Stimulated activated CD4-positive, alpha-beta T cell treated with anti-CD3 and anti-CD28 coated beads, Interleukin-4, amount 100 ng/mL, for 4 hours (primary cell): ENCODE measurements at regions not wholly inside any gene's neighbourhood (a gene's known extent, or its start where the extent isn't known, plus 50 kb on each side); places are given as distances from the start of the nearest gene placed in this dataset.

ENCODE experiments used
- DNase-seq, 2 experiments: peaks; one replicate each; pipeline ENCODE4 v3.0.0-alpha.2; 2020

GRCh38 chr2:199624958-199625357, 167.2 kb upstream of the SATB2 start:
- DNase-seq: no peak

DNA sequence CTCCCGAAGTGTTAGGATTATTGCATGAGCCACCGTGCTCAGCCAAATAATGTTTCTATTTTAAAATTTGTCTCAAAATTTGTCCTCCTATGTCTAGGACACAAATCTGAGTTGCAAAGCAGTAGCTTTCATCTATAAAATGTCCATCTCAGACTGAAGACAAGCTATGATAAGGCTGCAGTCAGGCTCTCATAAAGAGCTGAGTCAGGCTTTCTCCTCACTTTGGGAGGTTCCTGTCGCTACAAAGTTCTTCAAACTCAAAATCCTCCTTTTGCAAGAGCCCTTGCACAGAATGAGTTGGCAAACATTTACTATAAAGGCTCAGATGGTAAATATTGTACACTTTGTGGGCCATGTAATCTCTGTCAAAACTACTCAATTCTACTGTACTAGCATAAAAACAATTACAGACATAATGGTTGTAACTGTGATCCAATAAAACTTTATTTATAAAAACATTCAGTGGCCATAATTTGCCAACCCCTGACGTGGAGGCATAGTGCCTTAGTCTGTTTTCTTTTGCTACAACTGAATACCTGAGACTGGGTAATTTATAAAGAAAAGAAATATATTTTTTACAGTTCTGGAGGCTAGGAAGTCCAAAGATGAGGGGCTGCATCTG, 154.9 kb upstream of the SATB2 start:
- no peak for DNase-seq

- no peak for DNase-seq
These were observed 150.2 kb upstream of the SATB2 start for GRCh38 chr2:199607914-199608313.

- DNase-seq: no peak
These were observed 148.5 kb upstream of the SATB2 start for GRCh38 chr2:199606193-199606780.

DNA sequence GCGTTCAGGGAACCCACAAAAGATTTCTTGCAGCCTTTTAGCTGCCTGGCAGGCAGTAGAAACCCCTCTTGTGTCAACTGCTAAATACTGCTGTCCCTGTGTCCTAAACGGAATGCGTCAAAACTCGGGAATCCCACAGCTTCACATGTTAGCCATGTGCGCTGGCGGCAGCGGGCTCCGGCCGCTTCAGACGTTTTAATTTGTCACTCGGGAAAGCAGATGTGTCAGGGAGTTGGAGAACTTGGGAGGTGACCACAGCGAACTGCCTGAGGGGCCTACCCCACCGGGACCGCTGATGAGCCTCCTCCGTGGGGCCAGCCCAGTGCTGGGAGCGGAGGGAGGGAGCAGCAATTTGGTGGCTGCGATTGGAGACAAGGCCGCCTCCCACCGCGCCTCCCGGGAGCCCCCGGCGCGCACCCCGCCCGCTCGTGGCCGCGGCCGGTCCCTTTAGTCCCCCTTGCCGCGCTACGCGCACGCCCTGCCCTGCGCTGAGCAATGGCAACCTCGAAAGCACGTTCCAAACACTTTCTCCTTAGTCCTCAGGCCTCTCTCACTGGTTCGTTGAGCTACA, 146.1 kb upstream of the SATB2 start:
- no peak for DNase-seq

DNA sequence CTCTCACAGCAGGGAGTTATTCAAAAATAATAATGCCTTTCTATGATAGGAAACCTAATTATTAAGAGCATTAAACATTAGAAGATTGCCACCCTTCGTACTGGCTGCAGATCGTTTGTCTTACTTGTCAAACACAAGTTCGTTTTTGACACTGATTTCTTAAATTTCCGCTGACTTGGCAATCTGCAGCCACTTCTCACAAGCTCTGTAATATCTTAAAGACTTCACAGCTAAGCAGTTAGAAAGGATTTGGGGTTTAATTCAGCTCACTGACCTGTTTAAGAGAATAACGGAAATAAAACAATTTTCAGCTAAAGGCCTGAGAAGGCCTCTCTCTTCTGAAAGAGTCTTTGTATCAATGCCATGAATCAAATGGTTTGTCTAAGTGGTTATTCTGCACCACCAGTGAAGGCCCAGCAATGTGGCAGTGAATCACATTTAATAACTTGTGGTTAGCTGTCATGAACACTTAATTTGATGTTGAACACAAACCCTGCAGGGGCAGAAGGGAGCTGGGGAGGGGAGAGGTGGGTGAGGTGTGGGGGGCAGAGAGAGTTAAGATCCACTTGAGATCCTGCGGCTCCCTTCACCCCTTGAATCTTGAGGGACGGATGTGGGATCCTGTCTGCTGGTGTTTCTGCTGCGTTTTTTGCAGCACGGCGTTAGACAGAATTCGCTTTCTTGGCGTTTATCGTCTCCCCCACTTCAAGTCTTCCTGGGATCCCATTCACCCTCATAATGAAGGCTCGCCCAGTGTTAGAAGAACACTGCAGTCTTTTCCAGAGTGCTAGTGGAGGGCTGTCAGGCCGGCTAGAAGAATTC, 145.4 kb upstream of the SATB2 start:
- no peak for DNase-seq

DNA sequence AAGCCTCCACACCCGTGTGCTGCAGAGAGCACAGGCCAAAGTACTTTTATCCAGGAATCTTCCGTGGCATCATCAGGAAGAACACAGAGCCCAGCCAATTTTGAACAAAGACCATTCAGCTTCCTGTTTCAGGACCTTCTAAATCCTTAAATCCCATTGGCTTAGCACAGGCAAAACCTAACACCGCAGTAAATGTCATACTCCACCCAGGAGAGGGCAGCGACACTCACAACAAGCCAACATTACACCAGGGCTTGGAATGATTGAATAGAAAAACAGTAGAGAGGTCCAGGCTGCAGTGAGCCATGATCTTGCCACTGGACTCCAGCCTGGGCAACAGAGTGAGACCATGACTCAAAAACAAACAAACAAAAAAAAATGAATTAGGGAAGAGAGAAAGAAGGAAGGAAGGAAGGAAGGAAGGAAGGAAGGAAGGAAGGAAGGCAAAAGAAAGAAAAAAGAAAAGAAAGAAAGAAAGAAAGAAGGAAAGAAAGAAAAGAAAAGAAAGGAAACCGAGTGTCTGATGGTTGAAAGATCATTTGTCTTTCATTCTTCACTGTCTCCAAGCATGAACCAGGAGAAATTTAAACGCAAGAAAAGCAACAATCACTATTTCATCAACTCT, 144.6 kb upstream of the SATB2 start:
- DNase-seq: no peak

DNA sequence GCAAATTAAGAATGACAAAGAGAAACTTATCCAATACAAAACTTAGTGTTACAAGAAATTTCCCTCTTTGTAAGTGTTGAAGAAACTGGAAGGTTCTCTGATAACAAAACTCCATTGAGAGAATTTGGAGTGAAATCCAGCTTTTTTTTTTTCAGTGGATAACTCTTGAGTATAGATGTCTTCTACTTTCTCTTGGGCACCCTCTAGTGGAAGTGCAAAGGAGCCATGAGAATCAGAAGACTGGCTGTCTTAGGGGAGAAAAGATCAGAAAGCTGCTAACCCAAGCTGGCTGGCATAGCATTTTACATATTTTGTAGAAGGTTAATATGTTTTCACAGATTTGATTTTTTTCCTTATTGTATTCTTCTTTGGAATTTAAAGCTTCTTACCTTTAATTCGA, 138.8 kb upstream of the SATB2 start:
- DNase-seq: no peak

GRCh38 chr2:199594443-199594842, 136.7 kb upstream of the SATB2 start:
- DNase-seq: no peak

DNA sequence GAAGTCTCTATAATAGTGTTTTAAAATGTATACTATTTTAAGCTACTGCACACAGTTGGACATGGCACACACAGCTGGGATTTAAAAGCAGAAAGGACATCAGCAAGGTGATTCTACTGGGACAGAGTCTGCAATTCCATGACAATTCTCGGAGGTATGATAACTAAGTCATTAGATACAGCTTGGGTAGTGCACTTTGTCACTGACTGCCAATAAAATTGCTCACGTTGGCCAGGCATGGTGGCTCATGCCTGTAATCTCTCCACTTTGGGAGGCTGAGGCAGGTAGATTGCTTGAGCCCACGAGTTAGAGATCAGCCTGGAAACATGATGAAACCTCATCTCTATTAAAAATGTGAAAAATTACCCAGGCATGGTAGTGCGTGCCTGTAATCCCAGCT, 134.1 kb upstream of the SATB2 start:
- DNase-seq: no peak

DNA sequence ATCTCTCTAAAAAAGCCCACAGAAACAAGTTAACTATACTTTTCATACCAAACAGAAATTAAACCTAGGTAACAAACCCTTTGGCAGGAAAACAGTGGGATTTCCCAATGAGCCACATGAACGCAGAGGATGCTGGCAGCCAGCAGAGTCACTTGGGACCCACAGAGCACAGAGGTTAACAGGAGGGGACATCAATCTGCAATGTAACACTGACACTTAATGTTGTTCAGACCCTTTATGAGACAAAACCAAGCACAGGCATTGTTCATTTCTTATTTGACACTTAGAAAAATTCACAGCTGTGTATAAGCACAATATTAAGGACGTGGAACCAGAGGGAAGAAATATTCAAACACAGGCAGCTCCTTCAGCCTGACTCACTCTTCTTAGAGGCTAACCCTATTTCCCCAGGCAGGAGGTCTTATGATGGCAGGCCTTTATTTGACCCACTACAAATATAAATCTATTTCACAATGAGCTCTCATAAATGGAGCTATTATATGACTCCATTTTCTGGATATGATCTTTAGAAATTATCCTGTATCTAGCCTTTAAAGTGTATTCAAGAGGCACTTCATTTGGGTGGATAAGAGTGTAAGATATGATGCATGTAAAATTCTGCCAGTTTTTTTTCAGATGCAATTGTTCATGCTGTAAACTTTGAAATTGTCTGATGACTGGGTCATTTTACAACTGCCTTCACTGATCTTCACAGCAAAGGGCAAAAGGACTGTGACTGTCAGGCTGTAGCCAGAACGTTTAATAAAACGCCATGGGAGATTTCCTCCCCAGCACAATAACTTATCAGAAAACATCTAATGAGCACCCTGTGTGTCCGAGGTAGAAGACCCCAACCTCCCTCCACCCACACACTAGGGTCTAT, 132.8 kb upstream of the SATB2 start:
- DNase-seq: no peak

DNA sequence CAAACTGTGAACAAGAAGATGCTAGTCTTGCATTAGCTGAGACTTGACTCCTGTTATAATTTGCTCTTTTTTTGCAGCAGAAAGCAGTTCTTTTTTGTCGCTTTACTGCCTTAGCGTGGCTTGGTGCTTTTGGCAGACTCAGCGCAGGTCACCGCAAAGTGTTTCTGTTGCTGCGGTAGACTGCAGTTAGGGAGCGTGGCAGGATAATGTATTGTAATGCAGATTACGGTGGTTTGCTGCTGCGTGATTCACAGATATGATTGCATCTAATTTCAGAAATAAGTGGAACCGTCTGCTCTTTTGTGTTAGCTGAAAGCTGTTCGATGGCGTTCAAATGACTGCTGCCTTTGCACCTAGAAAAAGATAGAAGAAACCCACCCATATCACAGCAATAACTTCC, 131.6 kb upstream of the SATB2 start:
- DNase-seq: no peak

GRCh38 chr2:199588054-199588453, 130.3 kb upstream of the SATB2 start:
- no peak for DNase-seq

GRCh38 chr2:199586646-199587045, 128.9 kb upstream of the SATB2 start:
- no peak for DNase-seq

- no peak for DNase-seq
These were observed 125.9 kb upstream of the SATB2 start for GRCh38 chr2:199583676-199584075.

GRCh38 chr2:199581935-199582360, 124.2 kb upstream of the SATB2 start:
- no peak for DNase-seq

DNA sequence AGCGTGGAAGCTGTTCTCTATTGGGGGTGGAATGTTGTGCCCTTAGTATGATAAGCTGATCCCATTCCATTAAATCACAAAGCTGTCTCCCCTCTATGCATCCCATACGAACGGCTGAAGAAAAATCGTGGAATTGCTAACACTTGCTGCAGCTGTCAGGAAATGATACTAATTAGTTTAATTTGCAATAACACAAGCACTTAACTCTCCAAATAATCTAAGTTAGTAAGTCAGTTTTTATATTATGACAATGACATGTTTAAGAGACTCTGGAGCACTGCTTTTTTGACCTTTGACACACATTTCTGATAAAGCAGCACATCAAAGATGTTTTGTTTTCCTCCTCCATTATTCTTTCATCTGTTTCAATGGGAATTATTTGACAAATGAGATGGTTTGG, 123.7 kb upstream of the SATB2 start:
- no peak for DNase-seq

GRCh38 chr2:199575416-199575815, 117.7 kb upstream of the SATB2 start:
- no peak for DNase-seq

- no peak for DNase-seq
These were observed 114.8 kb upstream of the SATB2 start for GRCh38 chr2:199572571-199572970.

GRCh38 chr2:199570934-199571333, 113.2 kb upstream of the SATB2 start:
- no peak for DNase-seq

GRCh38 chr2:199569336-199569735, 111.6 kb upstream of the SATB2 start:
- no peak for DNase-seq

DNA sequence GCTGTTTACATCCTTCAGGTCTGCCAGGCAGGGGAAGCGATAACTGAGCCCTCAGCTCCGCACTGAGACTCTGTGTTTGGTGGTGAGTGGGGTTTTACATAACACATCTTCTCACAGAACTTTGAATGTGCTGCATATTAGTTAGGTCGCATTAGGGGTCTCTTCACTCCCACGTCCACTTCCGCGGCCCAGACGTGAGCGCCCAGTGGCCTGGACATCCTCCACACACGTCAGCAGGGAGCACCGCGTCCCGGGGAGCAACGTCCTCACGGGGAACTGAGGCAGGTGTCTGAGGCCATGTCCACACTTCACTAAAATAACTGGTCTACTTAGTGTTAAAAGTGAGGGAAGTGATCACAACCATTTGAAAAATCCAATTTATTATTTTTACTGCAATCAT, 100.4 kb upstream of the SATB2 start:
- DNase-seq: no peak
